ENCODE measurements at regions not wholly inside any gene's neighbourhood (a gene's known extent, or its start where the extent isn't known, plus 50 kb on each side); places are given as distances from the start of the nearest gene placed in this dataset.
"Not testable (repeated sequence)": the region's sequence is repeated elsewhere in the genome, so short reads cannot be mapped to it uniquely, and the experiment has no call there.

DNA sequence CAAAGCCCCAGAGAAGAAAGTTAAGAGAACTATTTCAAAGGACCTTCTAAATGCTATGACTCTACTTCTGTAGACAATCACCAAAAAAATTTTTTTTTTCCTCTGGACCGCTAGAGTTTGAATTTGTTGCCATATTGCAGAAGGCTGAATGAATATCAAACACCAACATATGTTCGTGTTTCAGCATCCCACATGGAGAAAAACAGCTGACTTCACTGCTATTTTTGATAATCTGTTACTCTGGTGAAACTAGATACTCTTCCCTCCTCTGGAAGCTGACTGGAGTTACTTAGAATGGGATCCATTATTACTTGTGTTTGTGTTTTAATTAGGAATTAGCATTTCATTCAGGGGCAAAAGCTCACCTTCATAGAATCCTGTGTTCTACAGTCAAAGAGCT is 447.0 kb downstream of the AASDHPPT start (continued):
- TF ChIP-seq, protein P1, sequence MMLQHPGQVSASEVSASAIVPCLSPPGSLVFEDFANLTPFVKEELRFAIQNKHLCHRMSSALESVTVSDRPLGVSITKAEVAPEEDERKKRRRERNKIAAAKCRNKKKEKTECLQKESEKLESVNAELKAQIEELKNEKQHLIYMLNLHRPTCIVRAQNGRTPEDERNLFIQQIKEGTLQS (IDR thresholded peaks at IDR 0.05): no peak

DNA sequence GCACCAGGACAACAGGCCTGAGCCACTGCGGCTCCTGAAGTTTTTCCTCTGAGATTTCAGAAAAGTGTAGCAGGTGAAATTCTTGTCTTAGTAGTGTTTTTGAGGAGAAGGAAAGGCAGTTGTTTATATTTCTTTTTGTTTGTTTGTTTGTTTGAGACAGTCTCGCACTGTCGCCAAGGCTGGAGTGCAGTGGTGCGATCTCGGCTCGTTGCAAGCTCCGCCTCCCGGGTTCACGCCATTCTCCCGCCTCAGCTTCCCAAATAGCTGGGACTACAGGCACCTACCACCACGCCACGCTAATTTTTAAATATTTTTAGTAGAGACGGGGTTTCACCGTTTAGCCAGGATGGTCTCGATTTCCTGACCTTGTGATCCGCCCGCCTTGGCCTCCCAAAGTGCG is 454.2 kb downstream of the AASDHPPT start:
- not testable (repeated sequence) for H3K9ac ChIP-seq (ENCODE audit: low read depth in 1 of 2, low read length in 2 of 2); H3K4me3 ChIP-seq (ENCODE audit: low read depth in 1 of 3, low read length in 3 of 3); H3K9me3 ChIP-seq (ENCODE audit: control insufficient read depth in 4 of 4, low read length in 3 of 4); H3K36me3 ChIP-seq (ENCODE audit: control insufficient read depth in 4 of 4, insufficient read depth in 3 of 4, low read depth in 1 of 4, low read length in 3 of 4); H3K4me1 ChIP-seq (ENCODE audit: control insufficient read depth in 4 of 4, insufficient read depth in 4 of 4, low read length in 3 of 4); H3K27me3 ChIP-seq (ENCODE audit: control insufficient read depth in 4 of 4, insufficient read depth in 4 of 4, low read length in 3 of 4); H3K27ac ChIP-seq (ENCODE audit: low read depth in 1 of 2, low read length in 2 of 2); DNase-seq (ENCODE audit: low spot score)
- WGBS: 90% methylated on average over 18 of the region's 18 CpGs

- 82% methylated on average over 2 of the region's 2 CpGs for WGBS
- Histone ChIP-seq H3K9ac (ENCODE audit: low read depth in 1 of 2, low read length in 2 of 2) (no peak overlapping the region), H3K27ac (ENCODE audit: low read depth in 1 of 2, low read length in 2 of 2) (no peak overlapping the region), H3K27me3 (ENCODE audit: control insufficient read depth in 4 of 4, insufficient read depth in 4 of 4, low read length in 3 of 4) (no peaks in the 10 kb centered on the region), H3K36me3 (ENCODE audit: control insufficient read depth in 4 of 4, insufficient read depth in 3 of 4, low read depth in 1 of 4, low read length in 3 of 4) (no peaks in the 10 kb centered on the region), H3K4me3 (ENCODE audit: low read depth in 1 of 3, low read length in 3 of 3) (no peak overlapping the region), H3K4me1 (ENCODE audit: control insufficient read depth in 4 of 4, insufficient read depth in 4 of 4, low read length in 3 of 4) (no peaks in the 10 kb centered on the region), H3K9me3 (ENCODE audit: control insufficient read depth in 4 of 4, low read length in 3 of 4) (no peaks in the 10 kb centered on the region)
- DNase-seq (ENCODE audit: low spot score): no peak
- TF ChIP-seq FOXA1 (IDR thresholded peaks at IDR 0.05) (no peak), RXRA (IDR thresholded peaks at IDR 0.05) (no peak), RAD21 (IDR thresholded peaks at IDR 0.05) (no peak), CTCF (IDR thresholded peaks at IDR 0.05; ENCODE audit: low read depth, low read length, missing input control) (no peak), EGR1 (IDR thresholded peaks at IDR 0.05; ENCODE audit: low read depth in 2 of 2) (no peak), TAF1 (conservative IDR thresholded peaks at IDR 0.05) (no peak)
- TF ChIP-seq, protein P2, sequence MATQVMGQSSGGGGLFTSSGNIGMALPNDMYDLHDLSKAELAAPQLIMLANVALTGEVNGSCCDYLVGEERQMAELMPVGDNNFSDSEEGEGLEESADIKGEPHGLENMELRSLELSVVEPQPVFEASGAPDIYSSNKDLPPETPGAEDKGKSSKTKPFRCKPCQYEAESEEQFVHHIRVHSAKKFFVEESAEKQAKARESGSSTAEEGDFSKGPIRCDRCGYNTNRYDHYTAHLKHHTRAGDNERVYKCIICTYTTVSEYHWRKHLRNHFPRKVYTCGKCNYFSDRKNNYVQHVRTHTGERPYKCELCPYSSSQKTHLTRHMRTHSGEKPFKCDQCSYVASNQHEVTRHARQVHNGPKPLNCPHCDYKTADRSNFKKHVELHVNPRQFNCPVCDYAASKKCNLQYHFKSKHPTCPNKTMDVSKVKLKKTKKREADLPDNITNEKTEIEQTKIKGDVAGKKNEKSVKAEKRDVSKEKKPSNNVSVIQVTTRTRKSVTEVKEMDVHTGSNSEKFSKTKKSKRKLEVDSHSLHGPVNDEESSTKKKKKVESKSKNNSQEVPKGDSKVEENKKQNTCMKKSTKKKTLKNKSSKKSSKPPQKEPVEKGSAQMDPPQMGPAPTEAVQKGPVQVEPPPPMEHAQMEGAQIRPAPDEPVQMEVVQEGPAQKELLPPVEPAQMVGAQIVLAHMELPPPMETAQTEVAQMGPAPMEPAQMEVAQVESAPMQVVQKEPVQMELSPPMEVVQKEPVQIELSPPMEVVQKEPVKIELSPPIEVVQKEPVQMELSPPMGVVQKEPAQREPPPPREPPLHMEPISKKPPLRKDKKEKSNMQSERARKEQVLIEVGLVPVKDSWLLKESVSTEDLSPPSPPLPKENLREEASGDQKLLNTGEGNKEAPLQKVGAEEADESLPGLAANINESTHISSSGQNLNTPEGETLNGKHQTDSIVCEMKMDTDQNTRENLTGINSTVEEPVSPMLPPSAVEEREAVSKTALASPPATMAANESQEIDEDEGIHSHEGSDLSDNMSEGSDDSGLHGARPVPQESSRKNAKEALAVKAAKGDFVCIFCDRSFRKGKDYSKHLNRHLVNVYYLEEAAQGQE (IDR thresholded peaks at IDR 0.05): no peak
Observed at GRCh38 chr11:106533046-106533445, 455.6 kb downstream of the AASDHPPT start.

DNA sequence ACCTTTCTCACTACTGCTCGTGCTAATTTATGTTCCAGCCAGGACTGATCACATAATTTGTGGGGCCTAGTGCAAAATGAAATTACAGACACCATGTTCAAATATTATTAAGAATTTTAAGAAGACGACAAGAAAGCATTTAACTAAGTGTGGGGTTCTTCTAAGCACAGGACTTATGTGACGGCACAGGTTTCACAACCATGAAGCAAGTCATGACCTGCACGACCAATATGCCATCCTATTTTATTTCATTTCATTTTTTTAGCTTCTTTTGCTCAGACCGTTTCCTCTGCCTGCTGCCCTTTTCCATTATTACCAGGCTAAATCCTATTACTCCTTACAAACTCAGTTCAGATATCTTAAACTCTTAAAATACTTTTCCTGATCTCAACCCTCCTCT is 462.5 kb downstream of the AASDHPPT start:
- H3K4me3 ChIP-seq (ENCODE audit: low read depth in 1 of 3, low read length in 3 of 3): no peak overlapping the region
- WGBS: 69% methylated on average over 5 of the region's 5 CpGs
- no peaks in the 10 kb centered on the region for H3K4me1 ChIP-seq (ENCODE audit: control insufficient read depth in 4 of 4, insufficient read depth in 4 of 4, low read length in 3 of 4)
- H3K9me3 ChIP-seq (ENCODE audit: control insufficient read depth in 4 of 4, low read length in 3 of 4): no peaks in the 10 kb centered on the region
- H3K36me3 ChIP-seq (ENCODE audit: control insufficient read depth in 4 of 4, insufficient read depth in 3 of 4, low read depth in 1 of 4, low read length in 3 of 4): no peaks in the 10 kb centered on the region
- TF ChIP-seq CTCF (IDR thresholded peaks at IDR 0.05; ENCODE audit: low read depth, low read length, missing input control) (no peak), TAF1 (conservative IDR thresholded peaks at IDR 0.05) (no peak)
- no peak for DNase-seq (ENCODE audit: low spot score)
- no peak overlapping the region for H3K9ac ChIP-seq (ENCODE audit: low read depth in 1 of 2, low read length in 2 of 2)
- H3K27ac ChIP-seq (ENCODE audit: low read depth in 1 of 2, low read length in 2 of 2): no peak overlapping the region
- H3K27me3 ChIP-seq (ENCODE audit: control insufficient read depth in 4 of 4, insufficient read depth in 4 of 4, low read length in 3 of 4): no peaks in the 10 kb centered on the region
